Panc1 (cell line): ENCODE measurements at regions not wholly inside any gene's neighbourhood (a gene's known extent, or its start where the extent isn't known, plus 50 kb on each side); places are given as distances from the start of the nearest gene placed in this dataset.

Experiments used
- POLR2AphosphoS5 ChIP-seq: IDR thresholded peaks from 2 replicates; pipeline ENCODE4 v1.6.1; 2012; ENCODE audit warnings: mild to moderate bottlenecking, low read depth, low read length, moderate library complexity
- SIN3A ChIP-seq: IDR thresholded peaks from 2 replicates; pipeline ENCODE4 v1.6.1; 2012; ENCODE audit warnings: low read depth, mild to moderate bottlenecking, low read length, moderate library complexity, borderline replicate concordance; ENCODE audit not compliant: insufficient read depth
- TCF7L2 ChIP-seq: IDR thresholded peaks from 2 replicates; pipeline ENCODE4 v1.6.1; 2011; ENCODE audit warnings: mild to moderate bottlenecking, low read depth, low read length, inconsistent platforms
- TF ChIP-seq, protein P1 (sequence below): fragments of 450-650 bp; IDR thresholded peaks from 2 replicates; pipeline ENCODE4 v1.5.1; 2017; ENCODE audit warnings: mild to moderate bottlenecking
- TF ChIP-seq, protein P2 (sequence below), 2 experiments: IDR thresholded peaks; 2 replicates each; pipeline ENCODE4 v1.6.1; 2011 to 2012; ENCODE audit warnings: low read depth in 2 of 2, control low read depth in 1 of 2, low read length in 1 of 2, mild to moderate bottlenecking in 1 of 2, moderate library complexity in 1 of 2; ENCODE audit not compliant: insufficient read depth in 1 of 2

DNA sequence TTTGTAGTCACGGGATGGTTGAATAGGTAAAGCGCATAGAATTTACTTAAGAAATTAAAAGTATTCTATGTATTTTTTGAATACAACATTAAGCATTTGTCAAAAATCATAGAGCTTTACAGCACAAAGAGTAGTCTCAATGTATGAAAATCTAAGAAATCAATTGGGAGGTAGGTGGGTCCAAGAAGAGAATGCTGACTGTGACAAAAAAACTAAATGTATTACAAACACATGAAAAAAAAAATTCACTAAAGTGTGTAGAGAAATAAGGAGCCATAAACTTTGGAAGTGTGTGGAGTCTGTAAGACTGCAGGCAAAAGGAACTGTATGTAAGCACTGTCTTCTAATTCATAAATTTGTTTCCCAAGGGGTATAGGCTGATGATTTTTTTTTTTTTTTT lies 558.3 kb downstream of the JRKL start:
- TF ChIP-seq, protein P1, sequence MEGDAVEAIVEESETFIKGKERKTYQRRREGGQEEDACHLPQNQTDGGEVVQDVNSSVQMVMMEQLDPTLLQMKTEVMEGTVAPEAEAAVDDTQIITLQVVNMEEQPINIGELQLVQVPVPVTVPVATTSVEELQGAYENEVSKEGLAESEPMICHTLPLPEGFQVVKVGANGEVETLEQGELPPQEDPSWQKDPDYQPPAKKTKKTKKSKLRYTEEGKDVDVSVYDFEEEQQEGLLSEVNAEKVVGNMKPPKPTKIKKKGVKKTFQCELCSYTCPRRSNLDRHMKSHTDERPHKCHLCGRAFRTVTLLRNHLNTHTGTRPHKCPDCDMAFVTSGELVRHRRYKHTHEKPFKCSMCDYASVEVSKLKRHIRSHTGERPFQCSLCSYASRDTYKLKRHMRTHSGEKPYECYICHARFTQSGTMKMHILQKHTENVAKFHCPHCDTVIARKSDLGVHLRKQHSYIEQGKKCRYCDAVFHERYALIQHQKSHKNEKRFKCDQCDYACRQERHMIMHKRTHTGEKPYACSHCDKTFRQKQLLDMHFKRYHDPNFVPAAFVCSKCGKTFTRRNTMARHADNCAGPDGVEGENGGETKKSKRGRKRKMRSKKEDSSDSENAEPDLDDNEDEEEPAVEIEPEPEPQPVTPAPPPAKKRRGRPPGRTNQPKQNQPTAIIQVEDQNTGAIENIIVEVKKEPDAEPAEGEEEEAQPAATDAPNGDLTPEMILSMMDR, result no peak
- TF ChIP-seq SIN3A (no peak), POLR2AphosphoS5 (no peak), TCF7L2 (no peak)
- TF ChIP-seq, protein P2, sequence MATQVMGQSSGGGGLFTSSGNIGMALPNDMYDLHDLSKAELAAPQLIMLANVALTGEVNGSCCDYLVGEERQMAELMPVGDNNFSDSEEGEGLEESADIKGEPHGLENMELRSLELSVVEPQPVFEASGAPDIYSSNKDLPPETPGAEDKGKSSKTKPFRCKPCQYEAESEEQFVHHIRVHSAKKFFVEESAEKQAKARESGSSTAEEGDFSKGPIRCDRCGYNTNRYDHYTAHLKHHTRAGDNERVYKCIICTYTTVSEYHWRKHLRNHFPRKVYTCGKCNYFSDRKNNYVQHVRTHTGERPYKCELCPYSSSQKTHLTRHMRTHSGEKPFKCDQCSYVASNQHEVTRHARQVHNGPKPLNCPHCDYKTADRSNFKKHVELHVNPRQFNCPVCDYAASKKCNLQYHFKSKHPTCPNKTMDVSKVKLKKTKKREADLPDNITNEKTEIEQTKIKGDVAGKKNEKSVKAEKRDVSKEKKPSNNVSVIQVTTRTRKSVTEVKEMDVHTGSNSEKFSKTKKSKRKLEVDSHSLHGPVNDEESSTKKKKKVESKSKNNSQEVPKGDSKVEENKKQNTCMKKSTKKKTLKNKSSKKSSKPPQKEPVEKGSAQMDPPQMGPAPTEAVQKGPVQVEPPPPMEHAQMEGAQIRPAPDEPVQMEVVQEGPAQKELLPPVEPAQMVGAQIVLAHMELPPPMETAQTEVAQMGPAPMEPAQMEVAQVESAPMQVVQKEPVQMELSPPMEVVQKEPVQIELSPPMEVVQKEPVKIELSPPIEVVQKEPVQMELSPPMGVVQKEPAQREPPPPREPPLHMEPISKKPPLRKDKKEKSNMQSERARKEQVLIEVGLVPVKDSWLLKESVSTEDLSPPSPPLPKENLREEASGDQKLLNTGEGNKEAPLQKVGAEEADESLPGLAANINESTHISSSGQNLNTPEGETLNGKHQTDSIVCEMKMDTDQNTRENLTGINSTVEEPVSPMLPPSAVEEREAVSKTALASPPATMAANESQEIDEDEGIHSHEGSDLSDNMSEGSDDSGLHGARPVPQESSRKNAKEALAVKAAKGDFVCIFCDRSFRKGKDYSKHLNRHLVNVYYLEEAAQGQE (IDR thresholded peaks at IDR 0.05; ENCODE audit: insufficient read depth in 1 of 2, low read depth in 2 of 2, low read length in 1 of 2), result no peak
